H1 (cell line): ENCODE measurements at regions not wholly inside any gene's neighbourhood (a gene's known extent, or its start where the extent isn't known, plus 50 kb on each side); places are given as distances from the start of the nearest gene placed in this dataset.

Source experiments
- CHD2 ChIP-seq: IDR thresholded peaks from 2 replicates; pipeline ENCODE4 v1.6.1; 2012; ENCODE audit warnings: low read length, improper control_type of control experiment
- GABPA ChIP-seq: IDR thresholded peaks from 2 replicates; pipeline ENCODE4 v1.6.1; 2011; ENCODE audit warnings: mild to moderate bottlenecking, low read length, moderate library complexity, borderline replicate concordance; ENCODE audit not compliant: insufficient read depth
- PHF8 ChIP-seq: fragments of 200-600 bp; sonication (generic); conservative IDR thresholded peaks from 2 replicates; pipeline ENCODE4 v1.7.1; 2012; ENCODE audit warnings: low read depth, mild to moderate bottlenecking, inconsistent platforms, low read length, moderate library complexity
- RAD21 ChIP-seq, 2 experiments: IDR thresholded peaks in 1 of 2; conservative IDR thresholded peaks in 1 of 2; 2 replicates each; pipeline ENCODE4 v1.6.1; 2011; ENCODE audit warnings: low read depth in 2 of 2, low read length in 2 of 2, improper control_type of control experiment in 1 of 2, inconsistent platforms in 1 of 2, mild to moderate bottlenecking in 1 of 2, moderate library complexity in 1 of 2
- SP2 ChIP-seq: IDR thresholded peaks from 2 replicates; pipeline ENCODE4 v1.6.1; 2012; ENCODE audit warnings: mild to moderate bottlenecking, low read length, inconsistent platforms
- SRF ChIP-seq: IDR thresholded peaks from 2 replicates; pipeline ENCODE4 v1.6.1; 2011; ENCODE audit warnings: mild to moderate bottlenecking, low read depth, low read length, moderate library complexity
- TF ChIP-seq, protein P1 (sequence below): fragments of 300-600 bp; sonication (generic); IDR thresholded peaks from 2 replicates; pipeline ENCODE4 v1.7.1; 2012; ENCODE audit warnings: low read length, moderate library complexity, mild to moderate bottlenecking, inconsistent platforms; ENCODE audit not compliant: insufficient replicate concordance
- TF ChIP-seq, protein P2 (sequence below): IDR thresholded peaks from 2 replicates; pipeline ENCODE4 v1.6.1; 2012; ENCODE audit warnings: inconsistent platforms
- TF ChIP-seq, protein P3 (sequence below): IDR thresholded peaks from 2 replicates; pipeline ENCODE4 v1.6.1; 2011; ENCODE audit warnings: low read depth, mild to moderate bottlenecking, low read length; ENCODE audit not compliant: insufficient read depth

DNA sequence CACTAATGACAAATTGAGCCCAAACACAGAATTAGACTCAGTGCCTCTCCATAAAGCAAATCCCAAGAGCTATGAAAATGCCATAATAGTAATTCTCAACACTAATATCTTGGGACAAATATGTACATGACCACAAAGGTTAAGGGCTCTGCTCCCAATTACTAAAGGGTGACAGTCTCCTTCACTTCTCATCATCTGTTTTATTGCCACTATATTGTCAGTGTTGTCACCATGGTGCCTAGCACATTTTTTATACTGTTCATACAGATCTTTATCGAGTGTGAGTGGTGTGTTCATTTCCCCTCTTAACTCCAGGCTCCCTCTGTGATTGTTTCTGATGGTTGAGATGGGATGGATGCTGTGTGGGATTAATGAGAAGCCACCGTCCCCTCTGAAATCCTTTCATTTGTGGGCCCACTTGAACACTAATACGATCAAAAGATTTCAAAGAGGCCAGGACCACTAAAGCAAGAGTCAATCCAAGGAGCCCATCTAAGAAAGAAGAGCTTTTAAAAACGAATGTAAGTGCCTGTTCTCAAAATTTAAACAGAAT is 277.7 kb downstream of the GXYLT1 start (continued):
- TF ChIP-seq, protein P1, sequence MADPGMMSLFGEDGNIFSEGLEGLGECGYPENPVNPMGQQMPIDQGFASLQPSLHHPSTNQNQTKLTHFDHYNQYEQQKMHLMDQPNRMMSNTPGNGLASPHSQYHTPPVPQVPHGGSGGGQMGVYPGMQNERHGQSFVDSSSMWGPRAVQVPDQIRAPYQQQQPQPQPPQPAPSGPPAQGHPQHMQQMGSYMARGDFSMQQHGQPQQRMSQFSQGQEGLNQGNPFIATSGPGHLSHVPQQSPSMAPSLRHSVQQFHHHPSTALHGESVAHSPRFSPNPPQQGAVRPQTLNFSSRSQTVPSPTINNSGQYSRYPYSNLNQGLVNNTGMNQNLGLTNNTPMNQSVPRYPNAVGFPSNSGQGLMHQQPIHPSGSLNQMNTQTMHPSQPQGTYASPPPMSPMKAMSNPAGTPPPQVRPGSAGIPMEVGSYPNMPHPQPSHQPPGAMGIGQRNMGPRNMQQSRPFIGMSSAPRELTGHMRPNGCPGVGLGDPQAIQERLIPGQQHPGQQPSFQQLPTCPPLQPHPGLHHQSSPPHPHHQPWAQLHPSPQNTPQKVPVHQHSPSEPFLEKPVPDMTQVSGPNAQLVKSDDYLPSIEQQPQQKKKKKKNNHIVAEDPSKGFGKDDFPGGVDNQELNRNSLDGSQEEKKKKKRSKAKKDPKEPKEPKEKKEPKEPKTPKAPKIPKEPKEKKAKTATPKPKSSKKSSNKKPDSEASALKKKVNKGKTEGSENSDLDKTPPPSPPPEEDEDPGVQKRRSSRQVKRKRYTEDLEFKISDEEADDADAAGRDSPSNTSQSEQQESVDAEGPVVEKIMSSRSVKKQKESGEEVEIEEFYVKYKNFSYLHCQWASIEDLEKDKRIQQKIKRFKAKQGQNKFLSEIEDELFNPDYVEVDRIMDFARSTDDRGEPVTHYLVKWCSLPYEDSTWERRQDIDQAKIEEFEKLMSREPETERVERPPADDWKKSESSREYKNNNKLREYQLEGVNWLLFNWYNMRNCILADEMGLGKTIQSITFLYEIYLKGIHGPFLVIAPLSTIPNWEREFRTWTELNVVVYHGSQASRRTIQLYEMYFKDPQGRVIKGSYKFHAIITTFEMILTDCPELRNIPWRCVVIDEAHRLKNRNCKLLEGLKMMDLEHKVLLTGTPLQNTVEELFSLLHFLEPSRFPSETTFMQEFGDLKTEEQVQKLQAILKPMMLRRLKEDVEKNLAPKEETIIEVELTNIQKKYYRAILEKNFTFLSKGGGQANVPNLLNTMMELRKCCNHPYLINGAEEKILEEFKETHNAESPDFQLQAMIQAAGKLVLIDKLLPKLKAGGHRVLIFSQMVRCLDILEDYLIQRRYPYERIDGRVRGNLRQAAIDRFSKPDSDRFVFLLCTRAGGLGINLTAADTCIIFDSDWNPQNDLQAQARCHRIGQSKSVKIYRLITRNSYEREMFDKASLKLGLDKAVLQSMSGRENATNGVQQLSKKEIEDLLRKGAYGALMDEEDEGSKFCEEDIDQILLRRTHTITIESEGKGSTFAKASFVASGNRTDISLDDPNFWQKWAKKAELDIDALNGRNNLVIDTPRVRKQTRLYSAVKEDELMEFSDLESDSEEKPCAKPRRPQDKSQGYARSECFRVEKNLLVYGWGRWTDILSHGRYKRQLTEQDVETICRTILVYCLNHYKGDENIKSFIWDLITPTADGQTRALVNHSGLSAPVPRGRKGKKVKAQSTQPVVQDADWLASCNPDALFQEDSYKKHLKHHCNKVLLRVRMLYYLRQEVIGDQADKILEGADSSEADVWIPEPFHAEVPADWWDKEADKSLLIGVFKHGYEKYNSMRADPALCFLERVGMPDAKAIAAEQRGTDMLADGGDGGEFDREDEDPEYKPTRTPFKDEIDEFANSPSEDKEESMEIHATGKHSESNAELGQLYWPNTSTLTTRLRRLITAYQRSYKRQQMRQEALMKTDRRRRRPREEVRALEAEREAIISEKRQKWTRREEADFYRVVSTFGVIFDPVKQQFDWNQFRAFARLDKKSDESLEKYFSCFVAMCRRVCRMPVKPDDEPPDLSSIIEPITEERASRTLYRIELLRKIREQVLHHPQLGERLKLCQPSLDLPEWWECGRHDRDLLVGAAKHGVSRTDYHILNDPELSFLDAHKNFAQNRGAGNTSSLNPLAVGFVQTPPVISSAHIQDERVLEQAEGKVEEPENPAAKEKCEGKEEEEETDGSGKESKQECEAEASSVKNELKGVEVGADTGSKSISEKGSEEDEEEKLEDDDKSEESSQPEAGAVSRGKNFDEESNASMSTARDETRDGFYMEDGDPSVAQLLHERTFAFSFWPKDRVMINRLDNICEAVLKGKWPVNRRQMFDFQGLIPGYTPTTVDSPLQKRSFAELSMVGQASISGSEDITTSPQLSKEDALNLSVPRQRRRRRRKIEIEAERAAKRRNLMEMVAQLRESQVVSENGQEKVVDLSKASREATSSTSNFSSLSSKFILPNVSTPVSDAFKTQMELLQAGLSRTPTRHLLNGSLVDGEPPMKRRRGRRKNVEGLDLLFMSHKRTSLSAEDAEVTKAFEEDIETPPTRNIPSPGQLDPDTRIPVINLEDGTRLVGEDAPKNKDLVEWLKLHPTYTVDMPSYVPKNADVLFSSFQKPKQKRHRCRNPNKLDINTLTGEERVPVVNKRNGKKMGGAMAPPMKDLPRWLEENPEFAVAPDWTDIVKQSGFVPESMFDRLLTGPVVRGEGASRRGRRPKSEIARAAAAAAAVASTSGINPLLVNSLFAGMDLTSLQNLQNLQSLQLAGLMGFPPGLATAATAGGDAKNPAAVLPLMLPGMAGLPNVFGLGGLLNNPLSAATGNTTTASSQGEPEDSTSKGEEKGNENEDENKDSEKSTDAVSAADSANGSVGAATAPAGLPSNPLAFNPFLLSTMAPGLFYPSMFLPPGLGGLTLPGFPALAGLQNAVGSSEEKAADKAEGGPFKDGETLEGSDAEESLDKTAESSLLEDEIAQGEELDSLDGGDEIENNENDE, result no peak
- TF ChIP-seq, protein P2, sequence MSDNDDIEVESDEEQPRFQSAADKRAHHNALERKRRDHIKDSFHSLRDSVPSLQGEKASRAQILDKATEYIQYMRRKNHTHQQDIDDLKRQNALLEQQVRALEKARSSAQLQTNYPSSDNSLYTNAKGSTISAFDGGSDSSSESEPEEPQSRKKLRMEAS, result no peak
- TF ChIP-seq, protein P3, sequence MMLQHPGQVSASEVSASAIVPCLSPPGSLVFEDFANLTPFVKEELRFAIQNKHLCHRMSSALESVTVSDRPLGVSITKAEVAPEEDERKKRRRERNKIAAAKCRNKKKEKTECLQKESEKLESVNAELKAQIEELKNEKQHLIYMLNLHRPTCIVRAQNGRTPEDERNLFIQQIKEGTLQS, result no peak
- TF ChIP-seq CHD2 (no peak), PHF8 (no peak), GABPA (no peak), SP2 (no peak), RAD21 (IDR thresholded peaks at IDR 0.05 in 1 of 2, conservative IDR thresholded peaks at IDR 0.05 in 1 of 2; ENCODE audit: low read depth in 2 of 2, low read length in 2 of 2) (no peak), SRF (no peak)
